ENCODE measurements at regions not wholly inside any gene's neighbourhood (a gene's known extent, or its start where the extent isn't known, plus 50 kb on each side); places are given as distances from the start of the nearest gene placed in this dataset.

GRCh38 chr12:58712976-58713375 lies 207.3 kb downstream of the LRIG3 start:
- TF ChIP-seq, protein P1, sequence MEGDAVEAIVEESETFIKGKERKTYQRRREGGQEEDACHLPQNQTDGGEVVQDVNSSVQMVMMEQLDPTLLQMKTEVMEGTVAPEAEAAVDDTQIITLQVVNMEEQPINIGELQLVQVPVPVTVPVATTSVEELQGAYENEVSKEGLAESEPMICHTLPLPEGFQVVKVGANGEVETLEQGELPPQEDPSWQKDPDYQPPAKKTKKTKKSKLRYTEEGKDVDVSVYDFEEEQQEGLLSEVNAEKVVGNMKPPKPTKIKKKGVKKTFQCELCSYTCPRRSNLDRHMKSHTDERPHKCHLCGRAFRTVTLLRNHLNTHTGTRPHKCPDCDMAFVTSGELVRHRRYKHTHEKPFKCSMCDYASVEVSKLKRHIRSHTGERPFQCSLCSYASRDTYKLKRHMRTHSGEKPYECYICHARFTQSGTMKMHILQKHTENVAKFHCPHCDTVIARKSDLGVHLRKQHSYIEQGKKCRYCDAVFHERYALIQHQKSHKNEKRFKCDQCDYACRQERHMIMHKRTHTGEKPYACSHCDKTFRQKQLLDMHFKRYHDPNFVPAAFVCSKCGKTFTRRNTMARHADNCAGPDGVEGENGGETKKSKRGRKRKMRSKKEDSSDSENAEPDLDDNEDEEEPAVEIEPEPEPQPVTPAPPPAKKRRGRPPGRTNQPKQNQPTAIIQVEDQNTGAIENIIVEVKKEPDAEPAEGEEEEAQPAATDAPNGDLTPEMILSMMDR (IDR thresholded peaks at IDR 0.05; ENCODE audit: low read depth, low read length, missing control alignments) = no peak
- H3K4me3 ChIP-seq (replicated peaks; ENCODE audit: low read depth, low read length) = no peak overlapping the region
- no peak for DNase-seq (ENCODE audit: extremely low read depth, low read depth)

DNA sequence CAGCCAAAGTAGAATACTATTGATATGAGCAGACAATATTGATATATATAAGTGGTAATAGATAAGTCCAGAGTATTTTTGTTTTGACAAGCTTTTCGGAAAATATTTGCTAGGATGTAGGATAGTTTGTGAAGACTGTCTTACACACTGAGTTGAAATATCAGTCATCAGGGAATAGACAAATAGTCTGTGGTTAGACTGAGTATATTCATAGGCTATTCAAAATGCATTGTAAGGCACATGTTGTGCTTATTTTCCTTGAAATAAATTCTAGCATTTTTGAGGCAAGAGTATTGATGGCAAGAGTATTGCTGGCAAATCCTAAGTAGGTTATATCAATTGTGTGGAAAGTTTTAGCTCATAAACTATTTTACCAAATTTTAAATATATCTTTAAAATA lies 201.1 kb downstream of the LRIG3 start:
- H3K4me3 ChIP-seq (replicated peaks; ENCODE audit: low read depth, low read length) = no peak overlapping the region
- DNase-seq (ENCODE audit: extremely low read depth, low read depth) = no peak
- TF ChIP-seq, protein P1 (IDR thresholded peaks at IDR 0.05; ENCODE audit: low read depth, low read length, missing control alignments) = no peak

DNA sequence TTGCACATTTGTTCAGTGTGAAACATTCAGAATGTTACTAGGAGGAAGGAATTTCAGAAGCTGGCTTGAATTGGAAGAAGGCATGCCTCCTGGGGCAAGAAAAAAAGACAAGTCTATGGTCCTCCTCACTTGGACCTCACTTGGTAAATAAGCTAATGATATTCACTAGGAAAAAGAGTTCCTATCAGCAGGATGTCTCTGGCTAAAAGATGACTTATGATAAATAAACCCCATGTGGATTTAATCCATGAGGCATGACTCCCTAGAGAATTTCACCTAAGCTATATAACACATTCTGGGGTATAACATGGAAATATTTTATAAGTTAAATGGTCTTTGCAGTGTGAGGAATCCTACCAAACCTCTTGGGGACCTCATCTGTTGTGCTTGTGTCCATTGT lies 199.9 kb downstream of the LRIG3 start:
- DNase-seq (ENCODE audit: extremely low read depth, low read depth) = no peak
- no peak overlapping the region for H3K4me3 ChIP-seq (replicated peaks; ENCODE audit: low read depth, low read length)
- TF ChIP-seq, protein P1 (IDR thresholded peaks at IDR 0.05; ENCODE audit: low read depth, low read length, missing control alignments) = no peak

DNA sequence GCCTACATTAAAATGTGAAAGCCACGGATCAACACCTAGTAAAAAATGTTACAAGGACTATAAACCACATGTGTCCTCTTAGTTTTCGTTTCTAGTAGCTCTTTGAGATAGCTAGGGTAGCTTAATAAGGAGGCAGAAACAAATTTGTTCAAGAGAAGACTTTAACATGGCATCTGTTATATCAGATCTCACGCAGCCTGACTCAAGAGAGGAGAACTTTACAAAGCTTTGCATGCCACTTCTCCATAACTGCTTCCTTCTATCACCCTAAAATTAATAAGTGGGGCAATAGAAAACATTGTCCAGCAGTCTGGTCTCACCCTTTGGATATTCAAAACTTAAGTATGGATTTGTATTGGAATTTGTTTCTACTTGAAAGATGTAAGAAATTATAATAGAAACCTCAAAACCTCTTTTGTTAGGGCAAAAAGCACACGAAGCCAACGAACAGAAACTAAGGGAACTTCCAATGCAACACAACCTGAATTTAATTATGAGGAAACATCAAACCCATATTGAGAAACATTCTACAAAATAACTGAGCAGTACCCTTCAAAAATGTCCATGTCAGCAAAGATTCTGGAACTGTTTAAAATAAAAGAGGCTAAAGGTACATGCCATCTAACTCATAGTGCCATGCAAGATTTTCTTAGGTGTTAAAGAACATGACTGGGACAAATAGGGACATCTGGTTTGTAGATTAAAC lies 194.8 kb downstream of the LRIG3 start:
- DNase-seq (ENCODE audit: extremely low read depth, low read depth) = no peak
- TF ChIP-seq, protein P1 (IDR thresholded peaks at IDR 0.05; ENCODE audit: low read depth, low read length, missing control alignments) = no peak
- no peak overlapping the region for H3K4me3 ChIP-seq (replicated peaks; ENCODE audit: low read depth, low read length)

- H3K4me3 ChIP-seq (replicated peaks; ENCODE audit: low read depth, low read length) = no peak overlapping the region
- DNase-seq (ENCODE audit: extremely low read depth, low read depth) = no peak
- TF ChIP-seq, protein P1 (IDR thresholded peaks at IDR 0.05; ENCODE audit: low read depth, low read length, missing control alignments) = no peak
Measured at GRCh38 chr12:58727521-58727920, 192.8 kb downstream of the LRIG3 start.

GRCh38 chr12:58728397-58728796 lies 191.9 kb downstream of the LRIG3 start:
- no peak overlapping the region for H3K4me3 ChIP-seq (replicated peaks; ENCODE audit: low read depth, low read length)
- TF ChIP-seq, protein P1 (IDR thresholded peaks at IDR 0.05; ENCODE audit: low read depth, low read length, missing control alignments) = no peak

DNA sequence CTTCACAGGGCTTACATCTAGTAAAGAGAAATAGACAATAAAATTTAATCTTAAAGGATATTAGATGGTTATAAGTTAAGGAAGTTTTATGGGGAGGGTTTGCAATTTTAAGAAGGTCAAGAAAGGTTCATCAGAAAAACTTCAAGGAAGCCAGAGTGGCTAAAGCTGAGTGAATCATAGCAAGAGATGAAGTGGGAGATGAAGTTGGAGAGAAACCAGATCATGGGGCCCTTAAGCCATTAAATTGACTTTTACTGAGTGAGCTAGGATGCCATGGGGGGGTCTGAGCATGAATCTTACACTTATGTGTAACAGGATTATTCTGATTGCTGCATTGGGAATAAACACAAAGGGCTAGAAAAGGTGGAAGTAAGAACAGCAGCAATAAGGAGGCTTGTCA lies 189.2 kb downstream of the LRIG3 start:
- no peak for DNase-seq (ENCODE audit: extremely low read depth, low read depth)
- no peak overlapping the region for H3K4me3 ChIP-seq (replicated peaks; ENCODE audit: low read depth, low read length)
- TF ChIP-seq, protein P1 (IDR thresholded peaks at IDR 0.05; ENCODE audit: low read depth, low read length, missing control alignments) = no peak

More at GRCh38 chr12:58728397-58728796, 191.9 kb downstream of the LRIG3 start:
- DNase-seq (ENCODE audit: extremely low read depth, low read depth) = no peak

Measured in HFF-Myc (cell line).